NB4 (cell line): ENCODE measurements at regions not wholly inside any gene's neighbourhood (a gene's known extent, or its start where the extent isn't known, plus 50 kb on each side); places are given as distances from the start of the nearest gene placed in this dataset.
"Not testable (repeated sequence)": the region's sequence is repeated elsewhere in the genome, so short reads cannot be mapped to it uniquely, and the experiment has no call there.

ENCODE experiments used
- MYC ChIP-seq: IDR thresholded peaks from 2 replicates; pipeline ENCODE4 v1.6.1; 2011; ENCODE audit warnings: low read depth, low read length
- POLR2A ChIP-seq: IDR thresholded peaks from 2 replicates; pipeline ENCODE4 v1.6.1; 2011; ENCODE audit warnings: mild to moderate bottlenecking; ENCODE audit not compliant: insufficient read length; ENCODE audit errors: extremely low read depth
- TF ChIP-seq, protein P1 (sequence below): IDR thresholded peaks from one replicate; pipeline ENCODE4 v1.5.1; 2012; ENCODE audit warnings: low read depth, low read length
- TF ChIP-seq, protein P2 (sequence below): IDR thresholded peaks from 2 replicates; pipeline ENCODE4 v1.6.1; 2011; ENCODE audit warnings: low read depth, low read length

DNA sequence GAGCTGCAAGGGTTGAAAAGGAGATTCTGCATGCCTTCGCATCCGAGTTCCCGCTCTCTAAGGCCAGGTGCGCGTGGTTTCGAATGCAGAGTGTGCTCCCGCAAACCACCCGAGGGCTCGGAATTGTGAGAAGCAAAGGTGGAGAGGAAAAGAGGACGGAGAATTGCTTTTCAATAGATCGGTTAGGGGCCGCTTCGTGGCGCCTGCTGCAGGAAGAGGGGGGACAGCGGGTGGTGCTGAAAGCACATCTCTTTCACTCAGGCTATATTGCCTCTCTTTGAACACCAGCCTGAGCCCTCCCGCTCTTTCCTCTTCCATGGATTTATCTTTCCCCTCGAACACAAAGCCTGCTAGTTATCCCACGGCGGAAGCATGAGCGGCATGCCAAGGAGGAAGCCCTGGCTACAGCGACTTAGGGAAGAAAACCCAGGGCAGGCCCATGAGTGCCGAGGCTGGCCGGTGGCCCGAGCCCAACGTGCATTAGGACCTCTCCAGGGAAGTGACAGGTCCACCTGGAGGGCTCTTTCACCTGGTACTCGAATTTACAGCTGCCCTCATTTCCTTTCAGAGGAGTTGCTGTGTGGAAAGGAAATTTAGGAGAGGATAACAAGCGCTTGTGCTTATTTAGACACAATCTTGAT, 353.0 kb upstream of the FOLH1 start:
- not testable (repeated sequence) for TF ChIP-seq POLR2A, MYC
- TF ChIP-seq, protein P1, sequence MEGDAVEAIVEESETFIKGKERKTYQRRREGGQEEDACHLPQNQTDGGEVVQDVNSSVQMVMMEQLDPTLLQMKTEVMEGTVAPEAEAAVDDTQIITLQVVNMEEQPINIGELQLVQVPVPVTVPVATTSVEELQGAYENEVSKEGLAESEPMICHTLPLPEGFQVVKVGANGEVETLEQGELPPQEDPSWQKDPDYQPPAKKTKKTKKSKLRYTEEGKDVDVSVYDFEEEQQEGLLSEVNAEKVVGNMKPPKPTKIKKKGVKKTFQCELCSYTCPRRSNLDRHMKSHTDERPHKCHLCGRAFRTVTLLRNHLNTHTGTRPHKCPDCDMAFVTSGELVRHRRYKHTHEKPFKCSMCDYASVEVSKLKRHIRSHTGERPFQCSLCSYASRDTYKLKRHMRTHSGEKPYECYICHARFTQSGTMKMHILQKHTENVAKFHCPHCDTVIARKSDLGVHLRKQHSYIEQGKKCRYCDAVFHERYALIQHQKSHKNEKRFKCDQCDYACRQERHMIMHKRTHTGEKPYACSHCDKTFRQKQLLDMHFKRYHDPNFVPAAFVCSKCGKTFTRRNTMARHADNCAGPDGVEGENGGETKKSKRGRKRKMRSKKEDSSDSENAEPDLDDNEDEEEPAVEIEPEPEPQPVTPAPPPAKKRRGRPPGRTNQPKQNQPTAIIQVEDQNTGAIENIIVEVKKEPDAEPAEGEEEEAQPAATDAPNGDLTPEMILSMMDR, result not testable (repeated sequence)
- TF ChIP-seq, protein P2, sequence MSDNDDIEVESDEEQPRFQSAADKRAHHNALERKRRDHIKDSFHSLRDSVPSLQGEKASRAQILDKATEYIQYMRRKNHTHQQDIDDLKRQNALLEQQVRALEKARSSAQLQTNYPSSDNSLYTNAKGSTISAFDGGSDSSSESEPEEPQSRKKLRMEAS, result not testable (repeated sequence)
